Endodermal cell (in vitro differentiated cells): ENCODE measurements at regions not wholly inside any gene's neighbourhood (a gene's known extent, or its start where the extent isn't known, plus 50 kb on each side); places are given as distances from the start of the nearest gene placed in this dataset.

Experiments used
- DNase-seq: peaks from one replicate; pipeline ENCODE4 v3.0.0-alpha.2; 2017
- H3K27ac ChIP-seq: 2 replicates; pipeline ENCODE4 v1.5.1; 2013; ENCODE audit warnings: mild to moderate bottlenecking, low read depth, low read length, moderate library complexity
- H3K27me3 ChIP-seq: 2 replicates; pipeline ENCODE4 v1.6.1; 2013; ENCODE audit warnings: mild to moderate bottlenecking, low read length, moderate library complexity; ENCODE audit not compliant: insufficient read depth, control insufficient read depth, poor library complexity, severe bottlenecking
- H3K36me3 ChIP-seq: 2 replicates; pipeline ENCODE4 v1.7.0; 2013; ENCODE audit warnings: mild to moderate bottlenecking, low read length, moderate library complexity; ENCODE audit not compliant: control insufficient read depth, insufficient read depth
- H3K4me1 ChIP-seq: one replicate; pipeline ENCODE4 v1.7.0; 2013; ENCODE audit warnings: low read length; ENCODE audit not compliant: control insufficient read depth, insufficient read depth
- H3K4me3 ChIP-seq: 2 replicates; pipeline ENCODE4 v1.5.1; 2013; ENCODE audit warnings: mild to moderate bottlenecking, low read length, moderate library complexity
- H3K9ac ChIP-seq: 2 replicates; pipeline ENCODE4 v1.6.1; 2013; ENCODE audit warnings: mild to moderate bottlenecking, low read length, moderate library complexity; ENCODE audit not compliant: poor library complexity, severe bottlenecking; ENCODE audit errors: extremely low read depth
- H3K9me3 ChIP-seq: 2 replicates; pipeline ENCODE4 v1.6.1; 2013; ENCODE audit warnings: mild to moderate bottlenecking, low read length, moderate library complexity; ENCODE audit not compliant: control insufficient read depth
- H3K27ac Mint-ChIP-seq: 2 replicates; pipeline ENCODE4 v1.8.0; 2020; ENCODE audit warnings: mixed read lengths
- H3K27me3 Mint-ChIP-seq: 2 replicates; pipeline ENCODE4 v1.8.0; 2021; ENCODE audit warnings: mild to moderate bottlenecking, mixed read lengths; ENCODE audit not compliant: insufficient read depth
- H3K36me3 Mint-ChIP-seq: 2 replicates; pipeline ENCODE4 v1.8.0; 2020; ENCODE audit warnings: low read depth, mixed read lengths
- H3K4me1 Mint-ChIP-seq: 2 replicates; pipeline ENCODE4 v1.8.0; 2020; ENCODE audit warnings: mixed read lengths
- H3K4me3 Mint-ChIP-seq: 2 replicates; pipeline ENCODE4 v1.8.0; 2020; ENCODE audit warnings: mild to moderate bottlenecking, moderate library complexity, mixed read lengths
- H3K9me3 Mint-ChIP-seq: 2 replicates; pipeline ENCODE4 v1.8.0; 2020; ENCODE audit warnings: mild to moderate bottlenecking, mixed read lengths
- WGBS, 2 experiments: methylation state at CpG; one replicate each; pipeline versions ENCODE4 v1.1.5 to v1.1.7; 2013; ENCODE audit warnings: missing lambda C conversion rate in 2 of 2, mixed read lengths in 1 of 2; ENCODE audit not compliant: insufficient coverage in 1 of 2, insufficient read length in 1 of 2; 5-methylcytosine and 5-hydroxymethylcytosine counted together
- TF ChIP-seq, protein P1 (sequence below): fragments of 200-600 bp; sonication (generic); conservative IDR thresholded peaks from 2 replicates; pipeline ENCODE4 v1.5.0; 2021; ENCODE audit warnings: antibody characterized with exemption, mild to moderate bottlenecking

DNA sequence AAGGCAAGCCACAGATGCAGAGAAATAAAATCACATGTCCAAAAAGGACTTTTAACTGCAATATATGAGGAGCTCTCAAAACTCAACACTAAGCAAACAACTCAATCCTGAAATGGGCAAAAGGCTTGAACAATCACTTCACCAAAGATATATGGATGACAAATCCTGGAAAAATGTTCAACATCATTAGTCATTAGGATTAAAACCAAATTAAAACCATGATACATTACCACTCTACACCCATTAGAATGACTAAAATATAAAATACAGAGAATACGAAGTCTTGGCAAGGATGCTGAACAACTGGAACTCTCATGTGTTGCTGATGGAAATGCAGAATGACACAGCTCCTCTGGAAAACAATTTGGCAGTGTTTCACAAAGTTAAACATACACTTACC lies 277.4 kb downstream of the TLE1 start:
- Mint-ChIP-seq H3K36me3 (no peaks in the 10 kb centered on the region), H3K4me1 (no peaks in the 10 kb centered on the region), H3K27ac (no peak overlapping the region), H3K4me3 (no peak overlapping the region), H3K27me3 (no peaks in the 10 kb centered on the region), H3K9me3 (no peaks in the 10 kb centered on the region)
- H3K9ac ChIP-seq, result no peak overlapping the region
- no peak for DNase-seq
- 93 to 100% methylated on average over 1 of the region's 1 CpG for WGBS, 2 experiments
- H3K36me3 ChIP-seq, result no peaks in the 10 kb centered on the region
- H3K27me3 ChIP-seq, result no peaks in the 10 kb centered on the region
- H3K4me3 ChIP-seq, result no peak overlapping the region
- H3K4me1 ChIP-seq, result no peaks in the 10 kb centered on the region
- H3K9me3 ChIP-seq, result no peaks in the 10 kb centered on the region
- TF ChIP-seq, protein P1, sequence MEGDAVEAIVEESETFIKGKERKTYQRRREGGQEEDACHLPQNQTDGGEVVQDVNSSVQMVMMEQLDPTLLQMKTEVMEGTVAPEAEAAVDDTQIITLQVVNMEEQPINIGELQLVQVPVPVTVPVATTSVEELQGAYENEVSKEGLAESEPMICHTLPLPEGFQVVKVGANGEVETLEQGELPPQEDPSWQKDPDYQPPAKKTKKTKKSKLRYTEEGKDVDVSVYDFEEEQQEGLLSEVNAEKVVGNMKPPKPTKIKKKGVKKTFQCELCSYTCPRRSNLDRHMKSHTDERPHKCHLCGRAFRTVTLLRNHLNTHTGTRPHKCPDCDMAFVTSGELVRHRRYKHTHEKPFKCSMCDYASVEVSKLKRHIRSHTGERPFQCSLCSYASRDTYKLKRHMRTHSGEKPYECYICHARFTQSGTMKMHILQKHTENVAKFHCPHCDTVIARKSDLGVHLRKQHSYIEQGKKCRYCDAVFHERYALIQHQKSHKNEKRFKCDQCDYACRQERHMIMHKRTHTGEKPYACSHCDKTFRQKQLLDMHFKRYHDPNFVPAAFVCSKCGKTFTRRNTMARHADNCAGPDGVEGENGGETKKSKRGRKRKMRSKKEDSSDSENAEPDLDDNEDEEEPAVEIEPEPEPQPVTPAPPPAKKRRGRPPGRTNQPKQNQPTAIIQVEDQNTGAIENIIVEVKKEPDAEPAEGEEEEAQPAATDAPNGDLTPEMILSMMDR, result no peak
- H3K27ac ChIP-seq, result no peak overlapping the region

DNA sequence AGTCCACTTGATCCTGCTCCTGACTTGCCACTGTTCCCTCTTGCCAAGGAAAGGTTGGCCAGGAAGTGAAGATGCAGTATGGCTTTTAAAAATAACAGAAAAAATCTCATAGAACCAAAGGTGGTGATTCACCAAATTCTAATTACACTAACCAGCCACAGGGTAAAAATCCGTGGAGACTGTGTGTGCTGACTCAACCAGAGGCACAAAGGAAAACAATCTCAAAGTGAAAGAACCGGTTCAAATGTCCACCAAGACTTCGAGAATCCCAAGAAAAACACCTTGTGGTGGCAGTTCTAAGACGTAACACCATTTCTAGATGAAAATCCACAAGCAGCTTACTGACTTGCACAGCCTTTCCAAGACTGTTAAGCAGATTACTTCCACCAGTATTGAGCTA lies 279.1 kb downstream of the TLE1 start:
- Mint-ChIP-seq H3K4me3 (no peak overlapping the region), H3K27me3 (no peaks in the 10 kb centered on the region), H3K9me3 (no peaks in the 10 kb centered on the region), H3K27ac (no peak overlapping the region), H3K4me1 (peaks cover 8% of the 10 kb centered on the region), H3K36me3 (no peaks in the 10 kb centered on the region)
- WGBS, 2 experiments, result 86 to 89% methylated on average over 4 of the region's 4 CpGs
- Histone ChIP-seq H3K9ac (no peak overlapping the region), H3K27me3 (no peaks in the 10 kb centered on the region), H3K4me3 (no peak overlapping the region), H3K36me3 (no peaks in the 10 kb centered on the region), H3K4me1 (peaks cover 3% of the 10 kb centered on the region), H3K27ac (no peak overlapping the region), H3K9me3 (no peaks in the 10 kb centered on the region)
- TF ChIP-seq, protein P1, result no peak
- DNase-seq, result no peak

DNA sequence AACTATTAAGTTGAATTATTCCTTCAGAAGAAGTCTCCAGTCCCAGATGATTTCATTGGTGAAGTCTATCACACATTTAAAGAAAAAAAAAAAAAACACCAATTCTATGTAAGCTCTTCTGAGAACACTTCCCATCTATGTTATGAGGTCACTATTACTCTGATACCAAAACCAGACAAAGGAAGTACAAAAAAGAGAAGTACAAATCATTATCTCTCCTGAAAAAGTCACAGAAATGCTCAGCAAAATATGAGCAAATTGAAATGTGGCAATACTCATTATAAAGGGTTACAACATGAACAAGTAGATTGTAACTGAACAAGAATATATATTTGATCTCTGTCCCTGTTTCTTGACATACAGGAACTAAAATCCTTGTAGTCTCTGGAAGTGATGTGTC lies 280.4 kb downstream of the TLE1 start:
- Histone ChIP-seq H3K27me3 (no peaks in the 10 kb centered on the region), H3K27ac (no peak overlapping the region), H3K36me3 (no peaks in the 10 kb centered on the region), H3K4me3 (no peak overlapping the region), H3K9ac (no peak overlapping the region), H3K4me1 (peaks cover 4% of the 10 kb centered on the region), H3K9me3 (no peaks in the 10 kb centered on the region)
- Mint-ChIP-seq H3K27ac (no peak overlapping the region), H3K9me3 (no peaks in the 10 kb centered on the region), H3K27me3 (no peaks in the 10 kb centered on the region), H3K4me3 (no peak overlapping the region), H3K36me3 (no peaks in the 10 kb centered on the region), H3K4me1 (peaks cover 11% of the 10 kb centered on the region)
- TF ChIP-seq, protein P1, result no peak
- DNase-seq, result no peak
